Astrocyte of the spinal cord (primary cell): ENCODE measurements at regions not wholly inside any gene's neighbourhood (a gene's known extent, or its start where the extent isn't known, plus 50 kb on each side); places are given as distances from the start of the nearest gene placed in this dataset.

Source experiments
- DNase-seq: peaks from one replicate; pipeline ENCODE4 v3.0.0; 2011; ENCODE audit warnings: low read depth, low spot score
- H3K4me3 ChIP-seq: 2 replicates; pipeline ENCODE4 v1.5.1; 2011; ENCODE audit warnings: low read depth, mild to moderate bottlenecking, low read length, moderate library complexity
- in situ Hi-C: cut with HindIII; loops from 2 replicates; pipeline ENCODE4 v1.10.0; 2017; ENCODE audit warnings: low sequenced_read_pairs
- TF ChIP-seq, protein P1 (sequence below): IDR thresholded peaks from 2 replicates; pipeline ENCODE4 v1.5.1; 2012; ENCODE audit warnings: low read depth, mild to moderate bottlenecking, low read length, inconsistent platforms

DNA sequence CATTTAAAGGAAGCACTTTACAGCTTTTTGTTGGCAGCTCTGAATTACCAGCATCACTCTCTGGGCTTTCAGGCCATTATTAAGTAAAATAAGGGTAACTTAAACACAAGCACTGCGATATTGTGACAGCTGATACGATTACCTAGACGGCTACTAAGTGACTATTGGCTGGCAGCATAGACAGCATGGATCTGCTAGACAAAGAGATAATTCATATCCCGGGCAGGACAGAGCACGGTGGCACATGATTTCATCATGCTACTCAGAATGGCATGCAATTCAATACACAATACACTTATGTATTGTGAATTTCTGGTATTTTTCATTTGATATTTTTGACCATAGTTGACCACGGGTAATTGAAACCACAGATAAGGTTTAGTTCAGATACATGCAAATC lies 522.0 kb upstream of the LRRN3 start:
- no peak for DNase-seq
- no peak overlapping the region for H3K4me3 ChIP-seq
- in situ Hi-C loops: no loop called here
- TF ChIP-seq, protein P1, sequence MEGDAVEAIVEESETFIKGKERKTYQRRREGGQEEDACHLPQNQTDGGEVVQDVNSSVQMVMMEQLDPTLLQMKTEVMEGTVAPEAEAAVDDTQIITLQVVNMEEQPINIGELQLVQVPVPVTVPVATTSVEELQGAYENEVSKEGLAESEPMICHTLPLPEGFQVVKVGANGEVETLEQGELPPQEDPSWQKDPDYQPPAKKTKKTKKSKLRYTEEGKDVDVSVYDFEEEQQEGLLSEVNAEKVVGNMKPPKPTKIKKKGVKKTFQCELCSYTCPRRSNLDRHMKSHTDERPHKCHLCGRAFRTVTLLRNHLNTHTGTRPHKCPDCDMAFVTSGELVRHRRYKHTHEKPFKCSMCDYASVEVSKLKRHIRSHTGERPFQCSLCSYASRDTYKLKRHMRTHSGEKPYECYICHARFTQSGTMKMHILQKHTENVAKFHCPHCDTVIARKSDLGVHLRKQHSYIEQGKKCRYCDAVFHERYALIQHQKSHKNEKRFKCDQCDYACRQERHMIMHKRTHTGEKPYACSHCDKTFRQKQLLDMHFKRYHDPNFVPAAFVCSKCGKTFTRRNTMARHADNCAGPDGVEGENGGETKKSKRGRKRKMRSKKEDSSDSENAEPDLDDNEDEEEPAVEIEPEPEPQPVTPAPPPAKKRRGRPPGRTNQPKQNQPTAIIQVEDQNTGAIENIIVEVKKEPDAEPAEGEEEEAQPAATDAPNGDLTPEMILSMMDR: no peak

DNA sequence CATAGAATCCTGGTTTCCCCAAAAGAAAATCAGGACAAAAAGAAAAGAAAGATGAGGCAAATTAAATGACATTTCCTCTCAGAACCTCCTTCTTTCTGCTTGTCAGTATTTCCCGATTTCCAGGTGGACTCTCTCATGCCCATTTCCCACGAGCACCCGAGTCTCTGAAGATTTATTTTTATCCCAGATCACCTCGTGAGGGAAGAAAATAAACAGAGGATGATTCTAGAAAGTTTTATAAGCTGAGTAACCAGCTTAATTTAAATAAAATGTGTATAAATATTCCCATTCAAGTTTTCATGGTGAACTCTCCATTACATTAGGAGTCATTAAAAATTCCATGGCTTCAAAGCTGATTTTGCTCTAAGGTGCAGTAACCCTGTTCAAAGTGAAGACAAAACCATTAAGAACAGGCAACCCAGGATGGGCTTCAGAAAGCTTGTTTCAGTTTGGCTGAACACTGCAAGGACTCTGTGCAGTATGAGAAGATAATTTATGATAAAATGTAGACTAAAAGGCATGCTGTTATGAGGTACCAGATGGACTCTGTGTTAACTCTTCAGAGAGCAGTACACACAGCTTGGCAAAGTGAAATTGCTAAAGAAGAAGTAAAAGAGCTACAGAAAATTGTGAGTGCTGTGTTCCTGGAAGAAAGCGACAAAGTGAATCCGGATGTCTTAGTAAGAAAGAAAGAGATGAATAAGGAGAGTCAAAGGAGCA lies 521.3 kb upstream of the LRRN3 start:
- H3K4me3 ChIP-seq: no peak overlapping the region
- in situ Hi-C loops: no loop called here
- TF ChIP-seq, protein P1: no peak
- DNase-seq: no peak

DNA sequence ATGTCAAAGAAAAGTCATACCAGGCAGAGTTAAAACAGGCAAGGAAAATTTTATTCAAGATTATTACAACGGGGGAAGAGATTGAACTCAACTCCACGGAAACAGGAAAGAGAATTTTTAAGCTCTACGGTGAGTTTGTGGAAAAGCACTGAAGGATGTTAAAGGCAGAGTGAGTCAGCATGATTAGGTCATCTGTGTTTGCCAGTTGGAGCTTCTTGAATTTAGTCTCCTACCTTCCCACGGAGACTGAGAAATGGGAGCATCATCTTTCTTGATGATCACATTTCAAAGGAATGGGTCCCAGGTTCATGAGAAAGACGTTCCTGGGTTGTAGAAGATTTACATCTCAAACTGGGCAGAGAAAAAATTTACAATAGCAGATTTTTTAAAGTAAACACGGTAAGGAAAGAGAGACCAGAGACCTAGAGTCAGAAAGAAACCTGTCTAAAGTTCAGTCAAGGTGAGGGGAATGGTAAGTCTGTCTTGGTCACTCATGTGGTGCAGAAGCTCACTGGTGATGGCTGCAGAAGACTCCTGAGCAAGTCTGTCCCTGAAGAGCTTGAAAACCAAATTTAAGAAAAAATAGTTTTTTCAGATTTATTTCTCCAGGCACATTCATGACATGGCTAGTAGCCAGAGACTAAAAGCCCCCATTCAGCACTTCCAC lies 516.9 kb upstream of the LRRN3 start:
- peak; percentile 84 for DNase-seq
- in situ Hi-C loops: no loop called here
- no peak overlapping the region for H3K4me3 ChIP-seq
- TF ChIP-seq, protein P1: no peak

DNA sequence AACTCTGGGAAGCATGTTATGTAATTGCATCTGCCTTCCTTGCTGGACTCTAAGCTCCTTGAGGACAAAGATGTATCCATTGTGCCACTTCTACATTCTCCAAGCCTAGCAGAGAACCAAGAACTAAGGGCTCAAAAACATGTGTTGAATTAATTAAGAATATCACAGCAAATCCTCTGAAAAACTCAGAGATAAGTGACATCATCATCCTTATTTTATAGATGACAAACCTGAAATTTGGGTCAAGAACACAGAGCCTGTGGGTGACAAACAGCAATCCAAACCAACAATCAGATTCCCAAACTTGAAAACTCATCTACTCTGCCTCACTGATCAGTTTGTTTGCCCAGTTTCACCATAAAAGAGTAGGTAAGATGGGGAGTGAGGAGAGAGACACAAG lies 503.6 kb upstream of the LRRN3 start:
- TF ChIP-seq, protein P1: no peak
- no peak for DNase-seq
- in situ Hi-C loops: no loop called here
- H3K4me3 ChIP-seq: no peak overlapping the region

DNA sequence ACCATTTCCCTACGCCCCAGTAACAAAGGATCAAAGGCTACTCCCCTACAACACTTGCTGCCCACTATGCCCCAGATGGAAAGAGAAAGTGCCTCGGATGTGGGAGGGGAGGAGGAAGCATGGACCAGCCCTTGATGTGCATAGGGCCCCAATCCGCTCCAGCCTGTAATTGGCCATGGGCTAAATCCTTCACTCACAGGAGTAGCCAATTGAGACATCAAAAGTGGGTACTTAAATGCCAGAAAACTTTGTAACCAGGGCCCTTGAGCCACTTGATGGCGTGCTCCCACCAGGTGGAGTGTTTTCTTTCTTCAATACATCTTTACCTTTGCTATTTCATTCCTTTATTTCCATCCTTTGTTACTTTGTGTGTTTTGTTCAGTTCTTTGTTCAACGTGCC lies 500.5 kb upstream of the LRRN3 start:
- no peak overlapping the region for H3K4me3 ChIP-seq
- in situ Hi-C loops: no loop called here
- DNase-seq: no peak
- TF ChIP-seq, protein P1: no peak

DNA sequence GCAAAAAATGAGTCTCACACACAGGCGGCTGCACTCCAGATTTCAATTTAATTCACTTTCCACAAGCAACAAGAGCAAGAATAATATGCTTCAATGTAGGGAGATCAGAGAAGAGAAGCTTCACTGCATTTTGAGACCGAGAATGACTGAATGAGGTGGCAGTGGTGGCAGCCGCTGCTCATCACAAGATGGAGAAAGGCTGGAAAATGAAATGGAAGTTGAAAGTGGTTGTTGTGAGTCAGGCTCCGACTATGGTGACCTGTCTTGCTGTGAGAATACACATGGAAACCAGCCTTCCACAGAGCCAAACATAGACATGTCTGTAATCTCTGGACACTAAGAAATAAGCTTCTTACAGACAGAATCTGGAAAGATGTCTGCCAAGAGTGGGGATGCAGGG lies 499.6 kb upstream of the LRRN3 start:
- DNase-seq: peak; percentile 21
- TF ChIP-seq, protein P1: no peak
- H3K4me3 ChIP-seq: no peak overlapping the region
- in situ Hi-C loops: no loop called here
